HepG2 (cell line): ENCODE measurements at regions not wholly inside any gene's neighbourhood (a gene's known extent, or its start where the extent isn't known, plus 50 kb on each side); places are given as distances from the start of the nearest gene placed in this dataset.

Experiments used
- ATAC-seq: fragments of 200-7000 bp; cut with Tn5 transposase; 3 replicates; pipeline ENCODE4 v1.9.1; 2020; ENCODE audit warnings: mild to moderate bottlenecking, moderate library complexity
- BruUV-seq: library from RNA; stranded (reverse); fragments of 400-500 nt; replicated peaks from 2 replicates; lab custom pipeline; 2021; lab: Mats Ljungman, UMichigan
- CTCF ChIA-PET: fragments of 300-600 bp; formaldehyde crosslinking; extraction: SDS; loops from one replicate; lab custom pipeline; 2021; ENCODE audit warnings: low total read pairs, inconsistent platforms, low intra/inter-chr PET ratio; lab: Yijun Ruan, JAX
- POLR2A ChIA-PET: fragments of 350-600 bp; sonication (Branson Sonifier 250); formaldehyde crosslinking; loops from one replicate; lab custom pipeline; 2020; ENCODE audit warnings: antibody characterized with exemption, inconsistent platforms; lab: Yijun Ruan, JAX
- DNase-seq: peaks from one replicate; pipeline ENCODE4 v3.0.0-alpha.2; 2015; ENCODE audit warnings: low spot score
- FAIRE-seq: peaks from 3 replicates; lab custom pipeline; 2011; peaks lifted over from hg19 to GRCh38; lab: Jason Lieb, UNC
- H2AFZ ChIP-seq: one replicate; pipeline ENCODE4 v1.6.1; 2011; ENCODE audit warnings: low read length, inconsistent platforms
- H3K27ac ChIP-seq: fragments of 300-600 bp; 3 replicates; pipeline ENCODE4 v1.8.0; 2011; ENCODE audit warnings: mixed run types, mild to moderate bottlenecking, mixed read lengths, low read length, inconsistent platforms; ENCODE audit not compliant: insufficient read depth; ENCODE audit errors: extremely low read length
- H3K27me3 ChIP-seq, 2 experiments: fragments of 200-600 bp in 1 of 2; 2 replicates in 1 of 2; 3 replicates in 1 of 2; pipeline versions ENCODE4 v1.6.0 to v1.8.0; 2011; ENCODE audit warnings: low read length in 2 of 2, mild to moderate bottlenecking in 2 of 2, moderate library complexity in 2 of 2, inconsistent platforms in 1 of 2; ENCODE audit not compliant: insufficient read depth in 2 of 2, control insufficient read depth in 1 of 2
- H3K36me3 ChIP-seq, 2 experiments: fragments of 200-600 bp in 1 of 2; replicated peaks in 1 of 2; 2 replicates in 1 of 2; 3 replicates in 1 of 2; pipeline versions ENCODE4 v1.5.1 to v1.8.0; 2011; ENCODE audit warnings: low read length in 2 of 2, inconsistent platforms in 1 of 2; ENCODE audit not compliant: insufficient read depth in 2 of 2, control insufficient read depth in 1 of 2
- H3K4me1 ChIP-seq: 2 replicates; pipeline ENCODE4 v1.5.1; 2012; ENCODE audit warnings: low read length, inconsistent platforms; ENCODE audit not compliant: insufficient read depth
- H3K4me2 ChIP-seq: 2 replicates; pipeline ENCODE4 v1.6.0; 2011; ENCODE audit warnings: low read depth, low read length, inconsistent platforms
- H3K4me3 ChIP-seq, 3 experiments: fragments of 200-600 bp in 1 of 3; sonication (generic), shearing (Covaris generic) in 1 of 3; replicated peaks in 1 of 3; 2 replicates each; pipeline ENCODE4 v1.5.1; 2011 to 2016; ENCODE audit warnings: low read length in 3 of 3, inconsistent platforms in 2 of 3, low read depth in 2 of 3, mild to moderate bottlenecking in 2 of 3, control low read depth in 1 of 3, mixed read lengths in 1 of 3; ENCODE audit not compliant: insufficient read depth in 1 of 3
- H3K79me2 ChIP-seq: one replicate; pipeline ENCODE4 v1.6.1; 2011; ENCODE audit warnings: low read length, inconsistent platforms; ENCODE audit not compliant: insufficient read depth
- H3K9ac ChIP-seq: 2 replicates; pipeline ENCODE4 v1.6.0; 2011; ENCODE audit warnings: mild to moderate bottlenecking, low read depth, low read length, inconsistent platforms; ENCODE audit not compliant: insufficient read depth
- H3K9me3 ChIP-seq: 2 replicates; pipeline ENCODE4 v1.5.1; 2012; ENCODE audit warnings: mild to moderate bottlenecking, low read length
- H4K20me1 ChIP-seq: 2 replicates; pipeline ENCODE4 v1.6.0; 2011; ENCODE audit warnings: inconsistent platforms, mild to moderate bottlenecking, low read length, moderate library complexity; ENCODE audit not compliant: insufficient read depth
- ATAD3A ChIP-seq: sonication (generic); formaldehyde crosslinking; IDR thresholded peaks from 2 replicates; pipeline ENCODE4 v1.4.0; 2020; ENCODE audit warnings: missing genetic modification reagents
- CREB3 ChIP-seq: sonication (generic); formaldehyde crosslinking; IDR thresholded peaks from 2 replicates; pipeline ENCODE4 v1.5.0; 2020; ENCODE audit warnings: missing genetic modification reagents
- ELF1 ChIP-seq: sonication (generic); formaldehyde crosslinking; IDR thresholded peaks from 2 replicates; pipeline ENCODE4 v1.4.0; 2020; ENCODE audit warnings: missing genetic modification reagents
- GFI1 ChIP-seq: sonication (generic); formaldehyde crosslinking; IDR thresholded peaks from 2 replicates; pipeline ENCODE4 v1.5.0; 2020; ENCODE audit warnings: missing genetic modification reagents, mild to moderate bottlenecking, borderline replicate concordance
- HOXD1 ChIP-seq: sonication (generic); formaldehyde crosslinking; IDR thresholded peaks from 2 replicates; pipeline ENCODE4 v1.5.0; 2020; ENCODE audit warnings: missing genetic modification reagents
- MNT ChIP-seq: fragments of 450-650 bp; IDR thresholded peaks from 2 replicates; pipeline ENCODE4 v1.6.1; 2016
- NCOR1 ChIP-seq: fragments of 200-600 bp; sonication (generic); IDR thresholded peaks from 2 replicates; pipeline ENCODE4 v1.7.0; 2017; ENCODE audit warnings: antibody characterized with exemption, low read length, borderline replicate concordance
- NR2F2 ChIP-seq: IDR thresholded peaks from 2 replicates; pipeline ENCODE4 v1.6.1; 2012; ENCODE audit warnings: low read depth, inconsistent platforms, borderline replicate concordance
- SMC3 ChIP-seq: IDR thresholded peaks from 2 replicates; pipeline ENCODE4 v1.6.1; 2011; ENCODE audit warnings: low read length, improper control_type of control experiment
- STAT6 ChIP-seq: sonication (generic); formaldehyde crosslinking; IDR thresholded peaks from 2 replicates; pipeline ENCODE4 v1.4.0; 2020; ENCODE audit warnings: missing genetic modification reagents, mild to moderate bottlenecking, borderline replicate concordance
- SYNCRIP ChIP-seq: fragments of 200-400 bp; formaldehyde crosslinking; IDR thresholded peaks from 2 replicates; pipeline ENCODE4 v1.6.1; 2018; ENCODE audit warnings: mild to moderate bottlenecking, low read depth, low read length; ENCODE audit not compliant: insufficient read depth
- THAP11 ChIP-seq: IDR thresholded peaks from 2 replicates; pipeline ENCODE4 v1.6.1; 2016; ENCODE audit warnings: missing biosample characterization, missing genetic modification reagents
- USF2 ChIP-seq, 2 experiments: sonication (generic) in 1 of 2; formaldehyde crosslinking in 1 of 2; IDR thresholded peaks; 2 replicates each; pipeline versions ENCODE4 v1.5.1 to v1.6.1; 2011 to 2020; ENCODE audit warnings: borderline replicate concordance in 1 of 2, low read depth in 1 of 2, low read length in 1 of 2, mild to moderate bottlenecking in 1 of 2, missing genetic modification reagents in 1 of 2, moderate library complexity in 1 of 2
- ZBTB1 ChIP-seq: sonication (generic); formaldehyde crosslinking; IDR thresholded peaks from 2 replicates; pipeline ENCODE4 v1.4.0; 2020; ENCODE audit warnings: missing genetic modification reagents, borderline replicate concordance
- ZC3H13 ChIP-seq: sonication (generic); formaldehyde crosslinking; IDR thresholded peaks from 2 replicates; pipeline ENCODE4 v1.8.1; 2023; ENCODE audit warnings: mild to moderate bottlenecking, missing genetic modification reagents, moderate library complexity
- ZNF235 ChIP-seq: sonication (generic); formaldehyde crosslinking; IDR thresholded peaks from 2 replicates; pipeline ENCODE4 v1.8.1; 2023; ENCODE audit warnings: mild to moderate bottlenecking, missing genetic modification reagents, borderline replicate concordance
- ZNF362 ChIP-seq: sonication (generic); formaldehyde crosslinking; IDR thresholded peaks from 2 replicates; pipeline ENCODE4 v1.4.0; 2020; ENCODE audit warnings: missing genetic modification reagents, mild to moderate bottlenecking, borderline replicate concordance
- ZNF879 ChIP-seq: sonication (generic); formaldehyde crosslinking; IDR thresholded peaks from 2 replicates; pipeline ENCODE4 v1.8.1; 2023; ENCODE audit warnings: missing genetic modification reagents
- WGBS: methylation state at CpG from one replicate; pipeline ENCODE4 v1.1.6; 2017; ENCODE audit warnings: low lambda C conversion rate; 5-methylcytosine and 5-hydroxymethylcytosine counted together
- in situ Hi-C: cut with HindIII; loops from 2 replicates; pipeline ENCODE4 v1.10.0; 2017; ENCODE audit warnings: low pct_unique_long_range_greater_than_20kb; ENCODE audit not compliant: extremely low pct_ligation_motif_present
- intact Hi-C: fragments of 100-400 bp; cut with micrococcal nuclease; formaldehyde crosslinking; loops from one replicate; pipeline ENCODE4 v1.10.0; 2022; ENCODE audit not compliant: unreplicated experiment

GRCh38 chr14:83395321-83395720 lies 1861.7 kb upstream of the SEL1L start:
- WGBS: 0% methylated on average over 2 of the region's 2 CpGs
- Histone ChIP-seq H3K9ac (no peak overlapping the region), H4K20me1 (no peaks in the 10 kb centered on the region), H3K4me3 (no peak overlapping the region), H3K9me3 (peaks cover 18% of the 10 kb centered on the region), H3K4me1 (no peaks in the 10 kb centered on the region), H3K27ac (no peak overlapping the region), H3K4me2 (no peak overlapping the region), H3K79me2 (no peaks in the 10 kb centered on the region), H2AFZ (no peak overlapping the region), H3K36me3 (no peaks in the 10 kb centered on the region), H3K27me3 (no peaks in the 10 kb centered on the region)
- POLR2A ChIA-PET: no interaction called here
- BruUV-seq: no TSS peak
- ATAC-seq (no peak), DNase-seq (no peak), FAIRE-seq (no peak)
- in situ Hi-C loops: no loop called here
- CTCF ChIA-PET: no interaction called here
- intact Hi-C loops: no loop called here
- TF ChIP-seq SMC3 (no peak), ZNF879 (CRISPR knock-in tag) (no peak), ELF1 (CRISPR knock-in tag) (no peak), NR2F2 (no peak), GFI1 (CRISPR knock-in tag) (no peak), ZC3H13 (CRISPR knock-in tag) (no peak), CREB3 (CRISPR knock-in tag) (no peak), SYNCRIP (no peak), ATAD3A (CRISPR knock-in tag) (no peak), ZNF235 (CRISPR knock-in tag) (no peak), HOXD1 (no peak), ZBTB1 (no peak), NCOR1 (no peak), USF2 (IDR thresholded peaks at IDR 0.05; ENCODE audit: low read depth, low read length) (no peak), USF2 (CRISPR knock-in tag; IDR thresholded peaks at IDR 0.05; ENCODE audit: borderline replicate concordance) (no peak), ZNF362 (CRISPR knock-in tag) (no peak), THAP11 (CRISPR knock-in tag) (no peak), MNT (no peak), STAT6 (CRISPR knock-in tag) (no peak)
